ENCODE measurements at regions not wholly inside any gene's neighbourhood (a gene's known extent, or its start where the extent isn't known, plus 50 kb on each side); places are given as distances from the start of the nearest gene placed in this dataset.

DNA sequence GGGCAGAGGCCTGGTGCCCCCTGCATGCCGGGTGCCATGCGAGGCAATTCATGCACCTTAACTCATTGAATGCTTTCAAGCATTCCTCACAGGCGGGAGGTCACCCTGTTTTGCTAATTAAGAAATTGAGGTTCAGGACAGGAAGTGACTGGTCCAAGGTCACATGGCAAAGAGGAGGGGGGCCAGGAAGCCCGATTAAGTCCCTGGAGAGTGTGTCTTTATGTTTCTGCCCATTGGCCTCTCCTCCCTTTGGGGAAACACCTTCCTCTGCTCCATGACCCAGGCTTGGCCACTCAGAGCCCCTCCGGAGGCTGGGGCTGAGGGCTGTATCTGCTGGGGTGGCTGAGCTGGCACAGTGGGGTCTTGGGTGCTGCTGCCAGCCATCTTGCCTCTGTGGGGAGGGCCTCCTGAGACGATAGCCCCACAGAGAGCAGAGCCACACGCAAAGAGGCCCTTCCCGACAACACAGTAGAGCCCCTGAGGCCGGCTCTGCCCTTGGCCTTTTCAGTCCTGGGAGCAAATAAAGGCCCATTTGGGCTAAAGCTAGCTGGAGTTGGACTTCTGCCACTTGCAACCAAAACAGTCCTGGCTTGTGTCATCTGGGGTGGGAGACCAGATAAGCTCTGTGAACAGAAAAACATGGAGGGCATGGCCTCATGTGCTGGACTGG is 90.8 kb upstream of the NEURL1B start:
- Mint-ChIP-seq H3K27me3 (ENCODE audit: low read depth, poor library complexity) (peaks cover 50% of the 10 kb centered on the region), H3K27ac (no peak overlapping the region), H3K4me1 (peaks cover 49% of the 10 kb centered on the region), H3K36me3 (ENCODE audit: low read depth) (no peaks in the 10 kb centered on the region), H3K9me3 (no peaks in the 10 kb centered on the region), H3K4me3 (no peak overlapping the region)
- no peak for DNase-seq
- TF ChIP-seq, protein P1, sequence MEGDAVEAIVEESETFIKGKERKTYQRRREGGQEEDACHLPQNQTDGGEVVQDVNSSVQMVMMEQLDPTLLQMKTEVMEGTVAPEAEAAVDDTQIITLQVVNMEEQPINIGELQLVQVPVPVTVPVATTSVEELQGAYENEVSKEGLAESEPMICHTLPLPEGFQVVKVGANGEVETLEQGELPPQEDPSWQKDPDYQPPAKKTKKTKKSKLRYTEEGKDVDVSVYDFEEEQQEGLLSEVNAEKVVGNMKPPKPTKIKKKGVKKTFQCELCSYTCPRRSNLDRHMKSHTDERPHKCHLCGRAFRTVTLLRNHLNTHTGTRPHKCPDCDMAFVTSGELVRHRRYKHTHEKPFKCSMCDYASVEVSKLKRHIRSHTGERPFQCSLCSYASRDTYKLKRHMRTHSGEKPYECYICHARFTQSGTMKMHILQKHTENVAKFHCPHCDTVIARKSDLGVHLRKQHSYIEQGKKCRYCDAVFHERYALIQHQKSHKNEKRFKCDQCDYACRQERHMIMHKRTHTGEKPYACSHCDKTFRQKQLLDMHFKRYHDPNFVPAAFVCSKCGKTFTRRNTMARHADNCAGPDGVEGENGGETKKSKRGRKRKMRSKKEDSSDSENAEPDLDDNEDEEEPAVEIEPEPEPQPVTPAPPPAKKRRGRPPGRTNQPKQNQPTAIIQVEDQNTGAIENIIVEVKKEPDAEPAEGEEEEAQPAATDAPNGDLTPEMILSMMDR (IDR thresholded peaks at IDR 0.05) = no peak

DNA sequence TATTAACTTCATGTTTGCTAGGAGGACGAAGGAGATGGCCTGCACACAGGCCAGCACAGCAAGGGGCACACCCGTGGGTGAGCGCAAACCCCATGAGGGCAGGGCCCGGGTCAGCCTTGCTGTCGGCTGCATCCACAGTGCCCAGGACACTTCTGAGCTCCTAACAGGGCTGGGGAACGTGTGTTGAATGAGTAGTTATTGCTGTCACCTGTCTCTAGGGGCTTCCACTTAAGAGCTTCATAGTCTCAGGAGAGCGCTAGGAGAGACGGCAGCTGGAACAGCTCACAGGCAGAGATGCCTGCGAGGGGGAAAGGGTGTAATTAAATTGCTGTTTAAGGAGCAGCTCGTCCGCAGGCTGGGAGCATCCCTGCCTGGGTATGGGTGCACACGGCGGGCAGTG is 91.4 kb upstream of the NEURL1B start:
- Mint-ChIP-seq H3K9me3 (no peaks in the 10 kb centered on the region), H3K4me3 (no peak overlapping the region), H3K27ac (no peak overlapping the region), H3K27me3 (ENCODE audit: low read depth, poor library complexity) (peaks cover 52% of the 10 kb centered on the region), H3K36me3 (ENCODE audit: low read depth) (no peaks in the 10 kb centered on the region), H3K4me1 (peaks cover 44% of the 10 kb centered on the region)
- DNase-seq = no peak
- TF ChIP-seq, protein P1 (IDR thresholded peaks at IDR 0.05) = no peak

DNA sequence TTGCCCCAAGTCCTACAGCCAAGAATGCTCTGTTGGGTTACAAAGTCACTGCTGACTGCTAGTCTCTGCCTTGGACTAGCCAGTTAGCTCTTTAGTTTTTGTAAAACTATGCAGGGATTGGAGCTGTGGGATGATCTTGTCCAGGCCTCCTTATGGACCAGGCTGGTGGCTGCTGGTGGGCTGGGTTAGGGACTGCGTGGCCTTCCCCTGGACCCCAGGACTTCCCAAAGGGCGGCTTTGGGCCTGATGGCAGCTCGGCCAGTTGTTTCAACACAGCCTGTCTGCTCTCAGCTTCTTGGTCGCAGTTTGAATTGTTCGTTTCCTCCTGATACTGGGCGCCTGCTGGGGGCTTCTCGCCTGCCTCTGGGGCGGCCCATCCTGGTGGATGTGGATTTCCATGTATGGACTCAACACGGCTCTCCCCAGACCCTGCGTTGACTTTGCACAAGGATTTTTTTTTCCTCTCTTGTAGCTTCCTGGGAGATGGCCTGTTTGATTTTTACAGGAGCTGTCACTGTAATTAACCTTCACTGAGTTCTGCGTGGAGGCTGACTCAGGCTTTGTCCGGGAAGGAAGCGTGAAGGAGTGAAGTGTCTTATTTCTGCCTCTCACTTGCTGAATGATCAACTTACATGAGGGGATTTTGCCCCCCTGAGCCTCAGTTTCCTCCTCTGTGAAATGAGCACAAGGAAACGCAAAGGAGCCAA is 91.9 kb upstream of the NEURL1B start:
- Mint-ChIP-seq H3K9me3 (no peaks in the 10 kb centered on the region), H3K27ac (no peak overlapping the region), H3K27me3 (ENCODE audit: low read depth, poor library complexity) (peaks cover 57% of the 10 kb centered on the region)

DNA sequence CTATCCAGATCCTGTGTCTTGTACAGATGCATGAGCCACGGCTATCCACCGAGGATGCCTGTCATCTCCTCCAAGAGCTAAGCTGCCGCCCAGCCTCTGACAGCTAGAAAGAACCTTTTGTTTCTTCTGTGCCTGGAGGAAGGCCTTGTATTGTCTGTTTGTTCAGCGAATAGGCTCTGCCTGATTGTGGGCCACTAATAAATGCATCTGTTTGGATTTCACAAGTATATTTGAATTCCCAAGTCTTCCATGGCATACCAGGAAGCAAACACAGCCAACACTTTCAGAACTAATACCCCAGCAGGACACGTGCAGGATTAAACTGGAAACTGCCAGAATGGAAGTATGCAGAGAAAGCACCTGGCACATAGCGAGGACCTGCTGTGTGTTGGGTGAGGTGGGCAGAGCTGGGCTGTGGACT is 92.7 kb upstream of the NEURL1B start:
- H3K27ac Mint-ChIP-seq = no peak overlapping the region
- H3K27me3 Mint-ChIP-seq (ENCODE audit: low read depth, poor library complexity) = peaks cover 52% of the 10 kb centered on the region
- TF ChIP-seq, protein P1 (IDR thresholded peaks at IDR 0.05) = no peak
- H3K4me3 Mint-ChIP-seq = no peak overlapping the region
- H3K36me3 Mint-ChIP-seq (ENCODE audit: low read depth) = no peaks in the 10 kb centered on the region
- DNase-seq = no peak
- H3K9me3 Mint-ChIP-seq = no peaks in the 10 kb centered on the region
- H3K4me1 Mint-ChIP-seq = peaks cover 33% of the 10 kb centered on the region

More for the DNA sequence above, 91.9 kb upstream of the NEURL1B start:
- H3K4me3 Mint-ChIP-seq = no peak overlapping the region
- H3K4me1 Mint-ChIP-seq = peaks cover 39% of the 10 kb centered on the region
- TF ChIP-seq, protein P1 (IDR thresholded peaks at IDR 0.05) = no peak
- no peak for DNase-seq
- H3K36me3 Mint-ChIP-seq (ENCODE audit: low read depth) = no peaks in the 10 kb centered on the region

DNA sequence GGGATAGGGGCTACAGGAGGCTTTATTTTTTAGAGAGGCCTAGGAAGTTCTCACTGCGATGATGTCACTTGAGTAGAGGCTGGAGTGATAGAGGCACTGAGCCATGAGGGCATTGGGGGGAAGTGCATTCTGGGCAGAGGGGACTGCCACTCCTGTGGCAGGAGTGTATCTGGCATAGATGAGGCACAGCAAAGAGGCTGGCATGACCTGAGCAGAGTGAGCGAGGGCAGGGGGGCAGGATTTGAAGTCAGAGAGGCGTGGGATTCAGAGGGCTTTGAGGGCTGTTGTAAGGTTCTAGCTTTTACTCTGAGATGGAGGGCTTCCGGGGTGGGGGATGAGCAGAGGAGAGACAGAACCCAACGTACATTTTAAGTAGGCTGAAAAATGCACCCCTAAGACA is 91.9 kb upstream of the SH3PXD2B start:
- no peak overlapping the region for H3K27ac Mint-ChIP-seq
- H3K36me3 Mint-ChIP-seq (ENCODE audit: low read depth) = no peaks in the 10 kb centered on the region
- peaks cover 43% of the 10 kb centered on the region for H3K27me3 Mint-ChIP-seq (ENCODE audit: low read depth, poor library complexity)

More for the DNA sequence above, 91.9 kb upstream of the SH3PXD2B start:
- Mint-ChIP-seq H3K4me1 (peaks cover 21% of the 10 kb centered on the region), H3K9me3 (no peaks in the 10 kb centered on the region), H3K4me3 (no peak overlapping the region)
- TF ChIP-seq, protein P1 (IDR thresholded peaks at IDR 0.05) = no peak
- no peak for DNase-seq
